ENCODE measurements at regions not wholly inside any gene's neighbourhood (a gene's known extent, or its start where the extent isn't known, plus 50 kb on each side); places are given as distances from the start of the nearest gene placed in this dataset.
"Not testable (repeated sequence)": the region's sequence is repeated elsewhere in the genome, so short reads cannot be mapped to it uniquely, and the experiment has no call there.

DNA sequence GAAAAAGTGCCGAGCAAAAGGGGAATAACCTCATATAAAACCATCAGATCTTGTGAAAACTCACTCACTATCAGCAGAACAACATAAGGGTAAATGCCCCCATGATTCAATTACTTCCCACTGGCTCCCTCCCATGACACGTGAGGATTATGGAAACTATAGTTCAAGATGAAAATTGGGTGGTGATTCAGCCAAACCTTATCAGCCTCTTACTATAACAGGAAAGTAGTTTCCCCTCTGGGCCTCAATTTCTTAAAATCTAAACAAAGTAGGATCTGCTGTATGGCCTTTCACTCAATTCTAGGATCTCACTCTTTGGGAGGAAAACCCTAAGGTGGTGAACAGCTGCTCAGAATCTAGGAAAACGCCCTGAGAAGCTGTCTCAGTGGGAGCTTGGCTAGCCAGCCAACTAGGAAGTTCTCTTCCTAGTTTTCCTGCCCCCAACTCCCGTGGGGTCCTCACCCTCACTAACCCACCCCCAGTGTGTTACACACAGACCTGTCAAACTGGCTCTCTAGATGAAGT, 1017.1 kb upstream of the HS3ST1 start:
- WGBS, 2 experiments (ENCODE audit: insufficient coverage in 2 of 2), result 82 to 89% methylated on average over 2 of the region's 4 CpGs
- H3K36me3 ChIP-seq (ENCODE audit: control insufficient read depth, insufficient read depth, low read length), result no peaks in the 10 kb centered on the region

DNA sequence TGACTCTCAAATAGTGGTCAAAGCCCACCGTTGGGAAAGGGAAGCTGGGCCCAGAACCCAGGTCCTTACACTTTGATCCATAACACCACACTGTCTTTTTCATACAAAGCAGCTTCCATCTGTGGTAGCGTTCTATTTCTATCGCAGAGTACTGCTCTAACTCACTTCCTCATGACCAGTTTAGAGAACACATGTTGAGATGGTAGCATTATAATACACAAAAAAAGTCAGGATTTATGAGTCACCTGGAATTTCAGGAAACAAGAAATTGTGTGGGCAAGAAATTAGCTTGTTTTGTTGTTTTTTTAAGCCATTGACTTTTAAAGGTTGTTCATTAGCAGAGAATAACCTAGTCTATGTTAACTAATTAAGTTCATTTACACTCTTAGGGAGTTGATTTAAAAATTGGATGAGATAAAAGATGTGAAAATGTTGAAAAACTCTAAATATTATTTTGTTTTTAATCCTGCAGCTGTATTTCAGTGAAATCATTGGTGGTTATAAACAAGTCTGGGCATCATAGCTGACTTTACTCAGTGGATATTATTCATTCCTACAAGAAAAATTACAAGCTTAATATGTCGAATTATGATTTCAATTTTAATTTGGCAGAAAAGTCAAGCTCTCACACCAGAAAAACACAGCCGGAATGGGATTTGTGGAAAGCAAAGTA, 1011.1 kb upstream of the HS3ST1 start:
- no peak overlapping the region for H3K27ac ChIP-seq (ENCODE audit: low read depth, low read length, severe bottlenecking)
- H3K36me3 ChIP-seq (ENCODE audit: control insufficient read depth, insufficient read depth, low read length), result no peaks in the 10 kb centered on the region
- WGBS, 2 experiments (ENCODE audit: insufficient coverage in 2 of 2), result 88 to 89% methylated on average over 1 to 3 of the region's 5 CpGs
- H3K9me3 ChIP-seq (ENCODE audit: control insufficient read depth, low read length), result no peaks in the 10 kb centered on the region
- H3K4me1 ChIP-seq (ENCODE audit: control insufficient read depth, insufficient read depth, low read length, poor library complexity, severe bottlenecking), result no peaks in the 10 kb centered on the region
- no peak overlapping the region for H3K4me3 ChIP-seq (ENCODE audit: extremely low read depth, insufficient read depth, low read length, poor library complexity, severe bottlenecking)

More for the DNA sequence above, 1017.1 kb upstream of the HS3ST1 start:
- Histone ChIP-seq H3K9me3 (ENCODE audit: control insufficient read depth, low read length) (no peaks in the 10 kb centered on the region), H3K4me1 (ENCODE audit: control insufficient read depth, insufficient read depth, low read length, poor library complexity, severe bottlenecking) (no peaks in the 10 kb centered on the region), H3K4me3 (ENCODE audit: extremely low read depth, insufficient read depth, low read length, poor library complexity, severe bottlenecking) (no peak overlapping the region), H3K27ac (ENCODE audit: low read depth, low read length, severe bottlenecking) (peak overlapping the region; percentile 64)

DNA sequence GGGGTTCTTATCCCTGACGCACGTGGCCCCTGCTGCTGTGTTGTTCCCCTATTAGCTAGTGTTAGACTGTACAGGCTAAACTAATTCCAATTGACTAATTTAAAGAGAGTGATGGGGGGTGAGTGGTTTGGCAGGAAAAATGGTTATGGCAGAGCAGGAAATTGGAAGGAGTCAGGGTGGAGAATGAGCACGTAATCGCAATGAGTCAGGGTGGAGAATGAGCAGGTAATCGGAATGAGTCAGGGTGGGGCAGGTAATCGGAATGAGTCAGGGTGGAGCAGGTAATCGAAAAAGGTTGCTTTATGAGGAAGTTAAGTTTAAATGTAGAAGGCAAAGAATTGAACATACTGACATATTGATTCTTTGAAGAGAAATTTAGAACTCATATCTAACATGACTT, 1002.6 kb upstream of the HS3ST1 start:
- not testable (repeated sequence) for H3K36me3 ChIP-seq (ENCODE audit: control insufficient read depth, insufficient read depth, low read length); H3K27ac ChIP-seq (ENCODE audit: low read depth, low read length, severe bottlenecking); H3K4me3 ChIP-seq (ENCODE audit: extremely low read depth, insufficient read depth, low read length, poor library complexity, severe bottlenecking); H3K9me3 ChIP-seq (ENCODE audit: control insufficient read depth, low read length); H3K4me1 ChIP-seq (ENCODE audit: control insufficient read depth, insufficient read depth, low read length, poor library complexity, severe bottlenecking)
- 94 to 100% methylated on average over 4 to 5 of the region's 7 CpGs for WGBS, 2 experiments (ENCODE audit: insufficient coverage in 2 of 2)

DNA sequence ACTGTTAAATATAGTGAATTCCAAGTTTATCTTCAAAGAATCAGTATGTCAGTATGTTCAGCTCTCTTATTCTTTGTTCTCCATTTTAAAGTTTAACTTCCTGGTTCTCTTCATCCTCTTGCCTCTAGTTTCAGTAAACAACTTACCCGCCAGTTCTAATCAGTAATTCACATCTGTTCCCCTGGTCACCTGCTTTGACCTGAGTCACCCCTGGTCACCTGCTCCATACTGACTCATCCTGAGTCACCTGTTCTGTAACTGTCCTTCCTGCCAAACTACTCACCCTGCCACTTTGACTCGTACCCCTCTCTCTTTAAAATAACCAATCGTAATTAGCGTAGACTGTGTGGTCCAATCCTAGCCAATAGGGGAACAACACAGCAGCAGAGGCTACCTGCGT, 992.7 kb upstream of the HS3ST1 start:
- H3K4me1 ChIP-seq (ENCODE audit: control insufficient read depth, insufficient read depth, low read length, poor library complexity, severe bottlenecking), result no peaks in the 10 kb centered on the region
- H3K4me3 ChIP-seq (ENCODE audit: extremely low read depth, insufficient read depth, low read length, poor library complexity, severe bottlenecking), result no peak overlapping the region
- H3K36me3 ChIP-seq (ENCODE audit: control insufficient read depth, insufficient read depth, low read length), result no peaks in the 10 kb centered on the region
- H3K27ac ChIP-seq (ENCODE audit: low read depth, low read length, severe bottlenecking), result no peak overlapping the region
- WGBS, 2 experiments (ENCODE audit: insufficient coverage in 2 of 2), result 88 to 90% methylated on average over 3 to 4 of the region's 5 CpGs
- no peaks in the 10 kb centered on the region for H3K9me3 ChIP-seq (ENCODE audit: control insufficient read depth, low read length)

DNA sequence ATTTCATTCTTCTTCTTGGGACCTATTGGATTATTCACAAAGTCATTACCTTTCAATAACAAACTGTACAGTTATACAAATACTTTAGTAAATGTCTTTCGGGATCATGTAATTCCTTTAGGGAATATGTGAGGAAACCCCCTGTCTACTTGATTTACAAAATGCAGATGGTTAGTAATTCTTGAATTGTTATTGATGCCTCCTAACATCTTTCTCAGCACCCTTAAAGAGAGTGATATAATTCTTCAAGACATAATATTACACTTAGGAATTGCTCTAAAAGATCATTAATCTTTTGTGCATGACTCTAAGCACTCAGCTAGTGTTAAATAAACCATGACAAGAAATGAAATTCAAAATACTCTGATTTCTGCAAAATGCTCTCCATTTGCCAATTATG, 988.1 kb upstream of the HS3ST1 start:
- H3K9me3 ChIP-seq (ENCODE audit: control insufficient read depth, low read length), result no peaks in the 10 kb centered on the region
- no peaks in the 10 kb centered on the region for H3K36me3 ChIP-seq (ENCODE audit: control insufficient read depth, insufficient read depth, low read length)
- no CpG with 5 or more reads among the region's 1 CpG for WGBS, 2 experiments (ENCODE audit: insufficient coverage in 2 of 2)
- no peak overlapping the region for H3K27ac ChIP-seq (ENCODE audit: low read depth, low read length, severe bottlenecking)
- no peaks in the 10 kb centered on the region for H3K4me1 ChIP-seq (ENCODE audit: control insufficient read depth, insufficient read depth, low read length, poor library complexity, severe bottlenecking)
- H3K4me3 ChIP-seq (ENCODE audit: extremely low read depth, insufficient read depth, low read length, poor library complexity, severe bottlenecking), result no peak overlapping the region

DNA sequence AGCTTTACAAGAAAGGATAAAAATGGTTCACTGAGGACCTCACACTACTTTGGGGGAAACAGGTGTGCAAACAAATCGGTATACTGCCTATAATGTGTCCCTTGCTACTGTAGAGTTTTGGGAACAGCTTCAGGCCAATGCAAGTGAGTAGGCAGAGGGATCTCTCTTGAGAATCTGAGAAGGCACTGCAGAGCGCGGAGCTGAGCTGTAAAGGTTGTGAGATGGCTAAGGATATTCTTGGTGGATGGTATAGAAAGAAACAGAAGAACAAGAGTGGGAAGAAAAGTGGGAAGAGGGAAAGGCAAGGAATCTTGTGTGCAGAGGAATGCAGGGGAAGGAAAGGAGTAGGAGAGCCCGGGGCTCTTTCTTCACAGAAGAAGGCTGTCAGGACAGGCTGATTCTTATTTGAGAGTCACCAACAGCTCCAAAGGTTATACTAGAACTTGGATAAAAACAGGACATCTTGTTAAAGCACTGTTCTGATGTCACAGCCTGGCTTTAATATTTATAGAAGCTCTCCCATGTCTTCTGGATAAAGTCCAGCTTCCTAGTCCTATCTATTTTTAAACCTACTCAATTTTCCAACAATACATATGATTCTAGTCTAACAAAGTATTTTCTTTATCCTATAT, 985.6 kb upstream of the HS3ST1 start:
- no peaks in the 10 kb centered on the region for H3K9me3 ChIP-seq (ENCODE audit: control insufficient read depth, low read length)
- H3K4me1 ChIP-seq (ENCODE audit: control insufficient read depth, insufficient read depth, low read length, poor library complexity, severe bottlenecking), result no peaks in the 10 kb centered on the region
- H3K36me3 ChIP-seq (ENCODE audit: control insufficient read depth, insufficient read depth, low read length), result no peaks in the 10 kb centered on the region
- H3K4me3 ChIP-seq (ENCODE audit: extremely low read depth, insufficient read depth, low read length, poor library complexity, severe bottlenecking), result no peak overlapping the region
- no peak overlapping the region for H3K27ac ChIP-seq (ENCODE audit: low read depth, low read length, severe bottlenecking)
- 90 to 97% methylated on average over 4 of the region's 4 CpGs for WGBS, 2 experiments (ENCODE audit: insufficient coverage in 2 of 2)

DNA sequence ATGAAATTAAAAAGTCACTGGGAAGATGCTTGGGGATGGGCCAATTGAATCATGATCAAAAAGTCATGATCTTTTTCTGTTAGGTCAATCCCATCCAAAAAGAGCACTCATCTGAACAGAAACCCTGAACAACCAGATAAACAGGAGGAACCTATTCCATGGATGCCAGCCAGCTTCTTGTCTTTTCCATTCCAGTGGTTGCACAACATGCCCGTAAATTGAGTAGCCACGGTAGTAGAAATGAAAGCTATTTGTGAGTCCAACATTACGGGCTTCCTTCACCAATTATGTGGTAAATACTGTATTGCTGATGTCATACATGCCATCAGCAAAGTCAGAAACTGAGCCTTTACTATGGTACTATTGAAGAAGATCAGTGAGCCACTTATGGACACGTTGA, 982.4 kb upstream of the HS3ST1 start:
- 80% methylated on average over 1 of the region's 4 CpGs; no CpG with 5 or more reads in 1 of the 2 experiments for WGBS, 2 experiments (ENCODE audit: insufficient coverage in 2 of 2)
- H3K4me1 ChIP-seq (ENCODE audit: control insufficient read depth, insufficient read depth, low read length, poor library complexity, severe bottlenecking), result no peaks in the 10 kb centered on the region
- no peaks in the 10 kb centered on the region for H3K36me3 ChIP-seq (ENCODE audit: control insufficient read depth, insufficient read depth, low read length)
- H3K9me3 ChIP-seq (ENCODE audit: control insufficient read depth, low read length), result no peaks in the 10 kb centered on the region
- H3K4me3 ChIP-seq (ENCODE audit: extremely low read depth, insufficient read depth, low read length, poor library complexity, severe bottlenecking), result no peak overlapping the region
- H3K27ac ChIP-seq (ENCODE audit: low read depth, low read length, severe bottlenecking), result no peak overlapping the region

DNA sequence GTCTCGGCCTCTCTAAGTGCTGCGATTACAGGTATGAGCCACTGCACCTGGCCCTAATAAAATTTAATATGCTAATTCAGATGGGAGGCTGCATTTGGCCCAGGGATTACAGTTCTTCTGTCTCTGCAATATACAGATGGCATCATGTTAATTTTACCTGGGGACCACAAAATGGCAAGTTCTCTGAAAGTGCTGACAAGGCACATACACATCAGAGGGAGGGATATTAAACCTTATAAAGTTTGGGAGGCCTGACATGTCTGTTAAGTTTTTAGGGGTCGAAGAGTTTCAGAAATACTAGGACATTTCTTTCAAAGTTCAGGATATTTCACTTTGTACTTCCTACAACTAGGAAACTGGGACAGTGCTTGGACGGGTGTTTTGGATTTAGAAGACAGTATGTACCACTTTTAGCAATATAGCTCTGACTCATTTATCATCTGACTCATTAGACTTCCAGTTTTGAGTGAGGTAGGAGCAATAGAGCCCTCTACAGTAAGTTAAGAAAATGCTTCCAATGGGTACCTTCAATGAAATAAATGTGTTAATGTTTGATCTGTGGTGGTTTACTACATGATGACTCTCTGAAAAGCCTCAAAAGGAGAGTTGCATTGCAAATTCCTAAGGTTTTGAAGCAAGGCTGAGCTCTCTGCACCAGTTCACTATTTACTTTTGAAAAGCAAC, 981.0 kb upstream of the HS3ST1 start:
- no peak overlapping the region for H3K27ac ChIP-seq (ENCODE audit: low read depth, low read length, severe bottlenecking)
- no peaks in the 10 kb centered on the region for H3K4me1 ChIP-seq (ENCODE audit: control insufficient read depth, insufficient read depth, low read length, poor library complexity, severe bottlenecking)
- WGBS, 2 experiments (ENCODE audit: insufficient coverage in 2 of 2), result 100% methylated on average over 1 to 2 of the region's 4 CpGs
- H3K36me3 ChIP-seq (ENCODE audit: control insufficient read depth, insufficient read depth, low read length), result no peaks in the 10 kb centered on the region
- H3K9me3 ChIP-seq (ENCODE audit: control insufficient read depth, low read length), result no peaks in the 10 kb centered on the region
- H3K4me3 ChIP-seq (ENCODE audit: extremely low read depth, insufficient read depth, low read length, poor library complexity, severe bottlenecking), result no peak overlapping the region

DNA sequence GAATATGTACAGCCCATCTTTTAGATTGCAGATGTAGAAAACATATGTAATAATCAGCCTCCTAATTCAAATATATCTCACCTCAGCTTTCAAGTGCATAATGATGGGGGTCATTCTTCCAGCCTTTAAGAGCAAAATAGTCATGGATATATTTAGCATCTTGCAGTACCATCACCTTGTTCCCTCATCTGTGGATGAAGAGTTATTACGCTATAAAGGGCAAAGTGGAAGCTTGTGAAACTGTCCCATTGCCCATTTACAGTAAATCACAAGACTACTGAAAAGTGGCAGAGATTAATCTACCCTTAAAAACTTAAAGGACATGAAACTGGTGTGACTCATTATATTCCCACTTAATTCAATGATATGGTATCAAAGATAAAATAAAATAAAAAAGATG, 979.7 kb upstream of the HS3ST1 start:
- WGBS, 2 experiments (ENCODE audit: insufficient coverage in 2 of 2), result no CpG with 5 or more reads among the region's 1 CpG

DNA sequence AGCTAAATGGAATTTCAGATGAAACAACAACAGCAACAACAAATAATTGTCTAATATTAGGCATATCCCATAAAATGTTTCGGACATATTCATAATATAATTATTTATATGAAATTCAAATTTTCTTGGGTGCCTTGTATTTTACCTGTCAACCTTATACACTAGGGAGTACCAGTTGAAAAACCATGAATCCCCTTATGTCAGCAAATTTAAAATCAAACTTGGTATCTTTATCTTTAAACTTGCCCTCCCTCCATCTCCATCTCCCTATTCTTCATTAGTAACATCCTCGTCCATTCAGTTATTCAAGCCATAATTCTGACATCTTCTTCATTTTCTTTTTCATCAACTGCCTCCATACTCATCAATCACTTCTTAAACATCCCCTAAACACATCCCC, 974.5 kb upstream of the HS3ST1 start:
- no peak overlapping the region for H3K4me3 ChIP-seq (ENCODE audit: extremely low read depth, insufficient read depth, low read length, poor library complexity, severe bottlenecking)
- 81 to 90% methylated on average over 1 of the region's 2 CpGs for WGBS, 2 experiments (ENCODE audit: insufficient coverage in 2 of 2)
- no peaks in the 10 kb centered on the region for H3K36me3 ChIP-seq (ENCODE audit: control insufficient read depth, insufficient read depth, low read length)
- H3K27ac ChIP-seq (ENCODE audit: low read depth, low read length, severe bottlenecking), result no peak overlapping the region
- H3K9me3 ChIP-seq (ENCODE audit: control insufficient read depth, low read length), result no peaks in the 10 kb centered on the region
- H3K4me1 ChIP-seq (ENCODE audit: control insufficient read depth, insufficient read depth, low read length, poor library complexity, severe bottlenecking), result no peaks in the 10 kb centered on the region

More for the DNA sequence above, 979.7 kb upstream of the HS3ST1 start:
- no peak overlapping the region for H3K4me3 ChIP-seq (ENCODE audit: extremely low read depth, insufficient read depth, low read length, poor library complexity, severe bottlenecking)
- no peaks in the 10 kb centered on the region for H3K4me1 ChIP-seq (ENCODE audit: control insufficient read depth, insufficient read depth, low read length, poor library complexity, severe bottlenecking)
- H3K9me3 ChIP-seq (ENCODE audit: control insufficient read depth, low read length), result no peaks in the 10 kb centered on the region
- H3K36me3 ChIP-seq (ENCODE audit: control insufficient read depth, insufficient read depth, low read length), result no peaks in the 10 kb centered on the region
- H3K27ac ChIP-seq (ENCODE audit: low read depth, low read length, severe bottlenecking), result no peak overlapping the region

DNA sequence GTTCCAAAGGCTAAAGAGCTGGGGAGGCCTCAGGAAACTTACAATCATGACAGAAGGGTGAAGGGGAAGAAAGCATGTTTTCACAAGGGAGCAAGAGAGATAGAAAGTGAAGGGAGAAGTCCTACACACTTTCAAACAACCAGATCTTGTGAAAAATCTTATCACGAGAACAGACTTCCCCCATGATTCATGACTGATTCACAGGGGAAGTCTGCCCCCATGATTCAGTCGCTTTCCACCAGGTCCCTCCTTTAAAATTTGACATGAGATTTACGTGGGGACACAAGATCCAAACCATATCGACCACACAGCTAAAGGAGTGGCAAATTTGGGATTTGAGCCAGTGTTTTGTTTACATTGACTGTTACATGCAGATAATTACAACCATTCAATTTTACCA, 971.1 kb upstream of the HS3ST1 start:
- no peak overlapping the region for H3K27ac ChIP-seq (ENCODE audit: low read depth, low read length, severe bottlenecking)

More for the DNA sequence above, 971.1 kb upstream of the HS3ST1 start:
- Histone ChIP-seq H3K4me1 (ENCODE audit: control insufficient read depth, insufficient read depth, low read length, poor library complexity, severe bottlenecking) (no peaks in the 10 kb centered on the region), H3K9me3 (ENCODE audit: control insufficient read depth, low read length) (no peaks in the 10 kb centered on the region), H3K36me3 (ENCODE audit: control insufficient read depth, insufficient read depth, low read length) (no peaks in the 10 kb centered on the region), H3K4me3 (ENCODE audit: extremely low read depth, insufficient read depth, low read length, poor library complexity, severe bottlenecking) (no peak overlapping the region)
- WGBS, 2 experiments (ENCODE audit: insufficient coverage in 2 of 2), result 86 to 100% methylated on average over 2 of the region's 4 CpGs
